ENCODE measurements at regions not wholly inside any gene's neighbourhood (a gene's known extent, or its start where the extent isn't known, plus 50 kb on each side); places are given as distances from the start of the nearest gene placed in this dataset.
"Not testable (repeated sequence)": the region's sequence is repeated elsewhere in the genome, so short reads cannot be mapped to it uniquely, and the experiment has no call there.

GRCh38 chr6:168935628-168936010, 318.0 kb downstream of the THBS2 start:
- Histone ChIP-seq H3K14ac (ENCODE audit: low read length) (peak overlapping the region; percentile 79), H2AK5ac (ENCODE audit: low read depth, low read length) (no peak overlapping the region), H2BK120ac (ENCODE audit: low read depth, low read length) (no peak overlapping the region), H2BK12ac (ENCODE audit: low read length) (no peak overlapping the region), H3K9me3 (replicated peaks in 1 of 2; ENCODE audit: control insufficient read depth in 2 of 2, insufficient read depth in 1 of 2, low read depth in 1 of 2, low read length in 2 of 2) (peaks cover 0 to 2% of the 10 kb centered on the region in 2 donors), H3K4ac (ENCODE audit: low read length) (no peak overlapping the region), H3K4me1 (ENCODE audit: control insufficient read depth in 2 of 2, insufficient read depth in 1 of 2, low read depth in 1 of 2, low read length in 2 of 2) (no peaks in the 10 kb centered on the region), H3K27ac (replicated peaks; ENCODE audit: low read length) (no peak overlapping the region), H3K36me3 (replicated peaks in 1 of 2; ENCODE audit: control insufficient read depth in 2 of 2, insufficient read depth in 2 of 2, low read length in 2 of 2) (no peaks in the 10 kb centered on the region), H4K91ac (ENCODE audit: low read depth, low read length, poor library complexity) (no peak overlapping the region), H2BK15ac (ENCODE audit: low read length) (no peak overlapping the region), H2AFZ (ENCODE audit: low read length) (no peak overlapping the region), H3K23ac (ENCODE audit: low read depth, low read length, poor library complexity) (no peak overlapping the region), H3K9ac (ENCODE audit: low read depth, low read length, poor library complexity) (peak overlapping the region; percentile 18), H3K4me3 (ENCODE audit: low read length in 2 of 2) (no peak overlapping the region), H3K27me3 (ENCODE audit: control insufficient read depth in 3 of 3, insufficient read depth in 3 of 3, low read depth in 1 of 3, low read length in 3 of 3) (peaks cover 0 to 5% (median 0%) of the 10 kb centered on the region in 3 experiments), H4K8ac (ENCODE audit: low read depth, low read length) (no peak overlapping the region), H3K18ac (ENCODE audit: low read length) (peak overlapping the region; percentile 27), H3K79me1 (ENCODE audit: low read depth, low read length) (no peaks in the 10 kb centered on the region), H2BK5ac (ENCODE audit: low read length) (no peak overlapping the region), H3K4me2 (ENCODE audit: insufficient read depth, low read length, poor library complexity, severe bottlenecking) (no peak overlapping the region)
- no CpG with 5 or more reads among the region's 10 CpGs for WGBS, 2 donors (ENCODE audit: extremely low coverage in 2 of 2, insufficient read length in 2 of 2, insufficient replicate concordance in 1 of 2)
- no peak for DNase-seq (ENCODE audit: low spot score)

- WGBS, 2 donors (ENCODE audit: extremely low coverage in 2 of 2, insufficient read length in 2 of 2, insufficient replicate concordance in 1 of 2): no CpG with 5 or more reads among the region's 25 CpGs
- H2AFZ ChIP-seq (ENCODE audit: low read length): no peak overlapping the region
- no peak for DNase-seq (ENCODE audit: low spot score)
- H3K4me3 ChIP-seq (ENCODE audit: low read length in 2 of 2): no peak overlapping the region
- H3K9me3 ChIP-seq (replicated peaks in 1 of 2; ENCODE audit: control insufficient read depth in 2 of 2, insufficient read depth in 1 of 2, low read depth in 1 of 2, low read length in 2 of 2): peaks cover 0 to 2% of the 10 kb centered on the region in 2 donors
- no peak overlapping the region for H3K9ac ChIP-seq (ENCODE audit: low read depth, low read length, poor library complexity)
- no peak overlapping the region for H3K4ac ChIP-seq (ENCODE audit: low read length)
- H4K8ac ChIP-seq (ENCODE audit: low read depth, low read length): no peak overlapping the region
- H3K4me2 ChIP-seq (ENCODE audit: insufficient read depth, low read length, poor library complexity, severe bottlenecking): no peak overlapping the region
- no peak overlapping the region for H2BK12ac ChIP-seq (ENCODE audit: low read length)
- H2BK15ac ChIP-seq (ENCODE audit: low read length): no peak overlapping the region
- no peak overlapping the region for H3K27ac ChIP-seq (replicated peaks; ENCODE audit: low read length)
- H3K79me1 ChIP-seq (ENCODE audit: low read depth, low read length): no peaks in the 10 kb centered on the region
- H4K91ac ChIP-seq (ENCODE audit: low read depth, low read length, poor library complexity): no peak overlapping the region
- no peak overlapping the region for H2AK5ac ChIP-seq (ENCODE audit: low read depth, low read length)
- no peak overlapping the region for H3K23ac ChIP-seq (ENCODE audit: low read depth, low read length, poor library complexity)
- H3K18ac ChIP-seq (ENCODE audit: low read length): no peak overlapping the region
- no peak overlapping the region for H2BK5ac ChIP-seq (ENCODE audit: low read length)
- no peaks in the 10 kb centered on the region for H3K36me3 ChIP-seq (replicated peaks in 1 of 2; ENCODE audit: control insufficient read depth in 2 of 2, insufficient read depth in 2 of 2, low read length in 2 of 2)
- H3K14ac ChIP-seq (ENCODE audit: low read length): no peak overlapping the region
- no peaks in the 10 kb centered on the region for H3K27me3 ChIP-seq (ENCODE audit: control insufficient read depth in 3 of 3, insufficient read depth in 3 of 3, low read depth in 1 of 3, low read length in 3 of 3)
- H2BK120ac ChIP-seq (ENCODE audit: low read depth, low read length): no peak overlapping the region
- H3K4me1 ChIP-seq (ENCODE audit: control insufficient read depth in 2 of 2, insufficient read depth in 1 of 2, low read depth in 1 of 2, low read length in 2 of 2): no peaks in the 10 kb centered on the region
Measured at GRCh38 chr6:168934660-168935627, 318.7 kb downstream of the THBS2 start.

- H3K14ac ChIP-seq (ENCODE audit: low read length); H3K36me3 ChIP-seq (replicated peaks in 1 of 2; ENCODE audit: control insufficient read depth in 2 of 2, insufficient read depth in 2 of 2, low read length in 2 of 2); H2AK5ac ChIP-seq (ENCODE audit: low read depth, low read length); H3K18ac ChIP-seq (ENCODE audit: low read length); H2AFZ ChIP-seq (ENCODE audit: low read length); H2BK120ac ChIP-seq (ENCODE audit: low read depth, low read length); H3K9me3 ChIP-seq (replicated peaks in 1 of 2; ENCODE audit: control insufficient read depth in 2 of 2, insufficient read depth in 1 of 2, low read depth in 1 of 2, low read length in 2 of 2); H4K8ac ChIP-seq (ENCODE audit: low read depth, low read length); H3K9ac ChIP-seq (ENCODE audit: low read depth, low read length, poor library complexity); H3K27ac ChIP-seq (replicated peaks; ENCODE audit: low read length); H2BK5ac ChIP-seq (ENCODE audit: low read length); H3K4ac ChIP-seq (ENCODE audit: low read length); H2BK12ac ChIP-seq (ENCODE audit: low read length); H3K27me3 ChIP-seq (ENCODE audit: control insufficient read depth in 3 of 3, insufficient read depth in 3 of 3, low read depth in 1 of 3, low read length in 3 of 3); H3K23ac ChIP-seq (ENCODE audit: low read depth, low read length, poor library complexity); H3K4me1 ChIP-seq (ENCODE audit: control insufficient read depth in 2 of 2, insufficient read depth in 1 of 2, low read depth in 1 of 2, low read length in 2 of 2); H4K91ac ChIP-seq (ENCODE audit: low read depth, low read length, poor library complexity); H3K79me1 ChIP-seq (ENCODE audit: low read depth, low read length); H3K4me3 ChIP-seq (ENCODE audit: low read length in 2 of 2); H2BK15ac ChIP-seq (ENCODE audit: low read length); H3K4me2 ChIP-seq (ENCODE audit: insufficient read depth, low read length, poor library complexity, severe bottlenecking); DNase-seq (ENCODE audit: low spot score): not testable (repeated sequence)
- WGBS, 2 donors (ENCODE audit: extremely low coverage in 2 of 2, insufficient read length in 2 of 2, insufficient replicate concordance in 1 of 2): no CpG with 5 or more reads among the region's 16 CpGs
Measured at GRCh38 chr6:168932171-168932570, 321.5 kb downstream of the THBS2 start.

- not testable (repeated sequence) for H3K23ac ChIP-seq (ENCODE audit: low read depth, low read length, poor library complexity); H3K4me2 ChIP-seq (ENCODE audit: insufficient read depth, low read length, poor library complexity, severe bottlenecking); H2BK12ac ChIP-seq (ENCODE audit: low read length); H3K18ac ChIP-seq (ENCODE audit: low read length); H3K9me3 ChIP-seq (replicated peaks in 1 of 2; ENCODE audit: control insufficient read depth in 2 of 2, insufficient read depth in 1 of 2, low read depth in 1 of 2, low read length in 2 of 2); H3K27me3 ChIP-seq (ENCODE audit: control insufficient read depth in 3 of 3, insufficient read depth in 3 of 3, low read depth in 1 of 3, low read length in 3 of 3); DNase-seq (ENCODE audit: low spot score); H3K4ac ChIP-seq (ENCODE audit: low read length); H3K27ac ChIP-seq (replicated peaks; ENCODE audit: low read length); H4K91ac ChIP-seq (ENCODE audit: low read depth, low read length, poor library complexity); H3K36me3 ChIP-seq (replicated peaks in 1 of 2; ENCODE audit: control insufficient read depth in 2 of 2, insufficient read depth in 2 of 2, low read length in 2 of 2); H4K8ac ChIP-seq (ENCODE audit: low read depth, low read length); H2BK15ac ChIP-seq (ENCODE audit: low read length); H2AK5ac ChIP-seq (ENCODE audit: low read depth, low read length); H3K14ac ChIP-seq (ENCODE audit: low read length); H3K4me1 ChIP-seq (ENCODE audit: control insufficient read depth in 2 of 2, insufficient read depth in 1 of 2, low read depth in 1 of 2, low read length in 2 of 2); H3K79me1 ChIP-seq (ENCODE audit: low read depth, low read length); H2BK5ac ChIP-seq (ENCODE audit: low read length); H3K9ac ChIP-seq (ENCODE audit: low read depth, low read length, poor library complexity); H3K4me3 ChIP-seq (ENCODE audit: low read length in 2 of 2); H2AFZ ChIP-seq (ENCODE audit: low read length); H2BK120ac ChIP-seq (ENCODE audit: low read depth, low read length)
- WGBS, 2 donors (ENCODE audit: extremely low coverage in 2 of 2, insufficient read length in 2 of 2, insufficient replicate concordance in 1 of 2): no CpG with 5 or more reads among the region's 17 CpGs
Measured at GRCh38 chr6:168931072-168931471, 322.6 kb downstream of the THBS2 start.

All from neuronal stem cell (in vitro differentiated cells).